Ishikawa (cell line): ENCODE measurements at regions not wholly inside any gene's neighbourhood (a gene's known extent, or its start where the extent isn't known, plus 50 kb on each side); places are given as distances from the start of the nearest gene placed in this dataset.

Source experiments
- CEBPB ChIP-seq: IDR thresholded peaks from 2 replicates; pipeline ENCODE4 v1.6.1; 2012
- REST ChIP-seq: IDR thresholded peaks from 2 replicates; pipeline ENCODE4 v1.6.1; 2012; ENCODE audit warnings: low read depth, mild to moderate bottlenecking
- TEAD4 ChIP-seq: IDR thresholded peaks from 2 replicates; pipeline ENCODE4 v1.6.1; 2012

DNA sequence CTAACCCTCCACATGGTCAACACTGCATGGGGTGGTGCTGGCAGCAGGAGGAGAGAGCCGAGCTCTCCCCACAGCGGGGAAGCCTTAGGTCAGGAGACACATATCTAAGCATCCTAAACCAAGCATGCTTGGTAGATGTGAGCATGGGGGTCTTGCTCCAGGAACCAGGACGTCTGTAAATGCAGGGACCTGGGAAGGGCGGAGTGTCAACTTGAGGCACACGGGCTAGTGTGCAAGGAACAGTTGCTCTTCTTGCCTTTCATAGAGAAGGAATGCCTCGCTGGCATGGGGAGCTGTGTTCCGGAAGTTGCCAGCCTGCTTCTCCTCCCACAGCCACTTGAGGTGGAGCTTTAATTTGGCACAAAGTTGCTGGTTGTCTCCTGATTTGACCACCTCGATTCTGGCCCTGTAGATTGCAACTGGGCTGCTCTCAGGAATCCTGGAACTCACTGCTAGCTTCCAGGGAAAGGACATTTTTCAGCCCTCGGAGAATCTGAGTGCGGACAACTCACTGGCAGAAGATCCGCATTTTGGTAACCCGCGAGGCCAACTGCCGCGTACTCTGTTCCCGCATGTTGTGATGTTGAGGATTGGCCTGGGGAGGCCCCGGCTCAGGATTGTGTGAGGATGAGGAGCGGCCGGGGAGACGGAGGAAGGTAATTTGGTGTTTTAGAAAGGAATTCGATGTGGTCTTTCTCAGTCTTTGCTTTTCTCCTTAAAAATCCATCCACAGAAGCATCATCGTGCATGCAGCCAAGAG lies 370.3 kb upstream of the IRX1 start:
- no peak for TF ChIP-seq CEBPB
- TF ChIP-seq REST, result no peak
- TF ChIP-seq TEAD4, result no peak
